ENCODE measurements at regions not wholly inside any gene's neighbourhood (a gene's known extent, or its start where the extent isn't known, plus 50 kb on each side); places are given as distances from the start of the nearest gene placed in this dataset.

DNA sequence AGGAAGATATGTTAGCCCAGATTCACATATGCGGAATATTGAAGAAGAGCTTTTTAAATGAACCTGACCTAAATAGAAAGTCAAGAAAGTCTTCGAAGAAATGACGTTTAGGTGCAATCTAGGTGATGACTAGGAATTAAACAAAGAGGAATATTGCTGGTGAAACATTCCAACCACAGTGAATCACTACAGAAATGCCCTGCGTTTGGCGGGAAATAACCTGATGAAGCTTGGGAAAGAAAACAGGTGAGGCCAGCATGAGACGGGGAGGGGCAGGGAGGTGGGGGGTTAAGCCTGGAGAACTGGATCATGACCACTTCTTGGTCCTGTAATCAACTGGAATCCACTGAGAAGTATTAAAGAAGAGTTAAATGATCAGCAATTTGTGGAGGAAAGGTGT, 299.4 kb upstream of the VSTM2A start:
- TF ChIP-seq ARNTL (CRISPR knock-in tag; IDR thresholded peaks at IDR 0.05; ENCODE audit: borderline replicate concordance, low read depth): no peak
- TF ChIP-seq ZNF8 (CRISPR knock-in tag; IDR thresholded peaks at IDR 0.05): no peak
- TF ChIP-seq TCF4 (CRISPR knock-in tag; IDR thresholded peaks at IDR 0.05; ENCODE audit: borderline replicate concordance): no peak
- TF ChIP-seq ESRRG (CRISPR knock-in tag; IDR thresholded peaks at IDR 0.05): no peak
- TF ChIP-seq TOX (CRISPR knock-in tag; IDR thresholded peaks at IDR 0.05; ENCODE audit: borderline replicate concordance): no peak
- TF ChIP-seq ZFP3 (CRISPR knock-in tag; IDR thresholded peaks at IDR 0.05): no peak
- TF ChIP-seq, protein P1, sequence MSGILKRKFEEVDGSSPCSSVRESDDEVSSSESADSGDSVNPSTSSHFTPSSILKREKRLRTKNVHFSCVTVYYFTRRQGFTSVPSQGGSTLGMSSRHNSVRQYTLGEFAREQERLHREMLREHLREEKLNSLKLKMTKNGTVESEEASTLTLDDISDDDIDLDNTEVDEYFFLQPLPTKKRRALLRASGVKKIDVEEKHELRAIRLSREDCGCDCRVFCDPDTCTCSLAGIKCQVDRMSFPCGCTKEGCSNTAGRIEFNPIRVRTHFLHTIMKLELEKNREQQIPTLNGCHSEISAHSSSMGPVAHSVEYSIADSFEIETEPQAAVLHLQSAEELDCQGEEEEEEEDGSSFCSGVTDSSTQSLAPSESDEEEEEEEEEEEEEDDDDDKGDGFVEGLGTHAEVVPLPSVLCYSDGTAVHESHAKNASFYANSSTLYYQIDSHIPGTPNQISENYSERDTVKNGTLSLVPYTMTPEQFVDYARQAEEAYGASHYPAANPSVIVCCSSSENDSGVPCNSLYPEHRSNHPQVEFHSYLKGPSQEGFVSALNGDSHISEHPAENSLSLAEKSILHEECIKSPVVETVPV (CRISPR knock-in tag; IDR thresholded peaks at IDR 0.05): no peak
- TF ChIP-seq RARB (CRISPR knock-in tag; IDR thresholded peaks at IDR 0.05): no peak
- TF ChIP-seq ZFP30 (CRISPR knock-in tag; IDR thresholded peaks at IDR 0.05): no peak
- TF ChIP-seq, protein P2, sequence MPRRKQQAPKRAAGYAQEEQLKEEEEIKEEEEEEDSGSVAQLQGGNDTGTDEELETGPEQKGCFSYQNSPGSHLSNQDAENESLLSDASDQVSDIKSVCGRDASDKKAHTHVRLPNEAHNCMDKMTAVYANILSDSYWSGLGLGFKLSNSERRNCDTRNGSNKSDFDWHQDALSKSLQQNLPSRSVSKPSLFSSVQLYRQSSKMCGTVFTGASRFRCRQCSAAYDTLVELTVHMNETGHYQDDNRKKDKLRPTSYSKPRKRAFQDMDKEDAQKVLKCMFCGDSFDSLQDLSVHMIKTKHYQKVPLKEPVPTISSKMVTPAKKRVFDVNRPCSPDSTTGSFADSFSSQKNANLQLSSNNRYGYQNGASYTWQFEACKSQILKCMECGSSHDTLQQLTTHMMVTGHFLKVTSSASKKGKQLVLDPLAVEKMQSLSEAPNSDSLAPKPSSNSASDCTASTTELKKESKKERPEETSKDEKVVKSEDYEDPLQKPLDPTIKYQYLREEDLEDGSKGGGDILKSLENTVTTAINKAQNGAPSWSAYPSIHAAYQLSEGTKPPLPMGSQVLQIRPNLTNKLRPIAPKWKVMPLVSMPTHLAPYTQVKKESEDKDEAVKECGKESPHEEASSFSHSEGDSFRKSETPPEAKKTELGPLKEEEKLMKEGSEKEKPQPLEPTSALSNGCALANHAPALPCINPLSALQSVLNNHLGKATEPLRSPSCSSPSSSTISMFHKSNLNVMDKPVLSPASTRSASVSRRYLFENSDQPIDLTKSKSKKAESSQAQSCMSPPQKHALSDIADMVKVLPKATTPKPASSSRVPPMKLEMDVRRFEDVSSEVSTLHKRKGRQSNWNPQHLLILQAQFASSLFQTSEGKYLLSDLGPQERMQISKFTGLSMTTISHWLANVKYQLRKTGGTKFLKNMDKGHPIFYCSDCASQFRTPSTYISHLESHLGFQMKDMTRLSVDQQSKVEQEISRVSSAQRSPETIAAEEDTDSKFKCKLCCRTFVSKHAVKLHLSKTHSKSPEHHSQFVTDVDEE (CRISPR knock-in tag; IDR thresholded peaks at IDR 0.05): no peak
- TF ChIP-seq ZC3H10 (CRISPR knock-in tag; IDR thresholded peaks at IDR 0.05): no peak
